SK-N-MC (cell line): ENCODE measurements at regions not wholly inside any gene's neighbourhood (a gene's known extent, or its start where the extent isn't known, plus 50 kb on each side); places are given as distances from the start of the nearest gene placed in this dataset.
"Not testable (repeated sequence)": the region's sequence is repeated elsewhere in the genome, so short reads cannot be mapped to it uniquely, and the experiment has no call there.

ENCODE experiments used
- DNase-seq: peaks from one replicate; pipeline ENCODE4 v3.0.0-alpha.2; 2011; ENCODE audit warnings: low read depth, low spot score
- H3K27ac ChIP-seq: fragments of 200-600 bp; sonication (generic); 2 replicates; pipeline ENCODE4 v1.5.1; 2016; ENCODE audit warnings: mixed run types
- H3K36me3 ChIP-seq: fragments of 200-600 bp; sonication (generic); 2 replicates; pipeline ENCODE4 v1.6.1; 2017; ENCODE audit warnings: antibody characterized with exemption, low read length, mixed read lengths; ENCODE audit not compliant: insufficient read depth
- H3K4me3 ChIP-seq: fragments of 200-600 bp; sonication (generic); 2 replicates; pipeline ENCODE4 v1.5.1; 2016
- H3K9ac ChIP-seq: fragments of 200-600 bp; sonication (generic); 2 replicates; pipeline ENCODE4 v1.8.0; 2017; ENCODE audit warnings: mixed run types, mixed read lengths; ENCODE audit not compliant: insufficient read length
- H3K9me3 ChIP-seq: fragments of 200-600 bp; sonication (generic); 2 replicates; pipeline ENCODE4 v1.6.1; 2017; ENCODE audit warnings: low read depth, mild to moderate bottlenecking, antibody characterized with exemption, low read length, moderate library complexity, mixed read lengths
- EZH2 ChIP-seq: fragments of 200-600 bp; sonication (generic); IDR thresholded peaks from one replicate; pipeline ENCODE4 v1.6.1; 2017; ENCODE audit warnings: antibody characterized with exemption
- FOXP2 ChIP-seq: optimal IDR thresholded peaks from 2 replicates; pipeline ENCODE3; 2011; ENCODE audit warnings: mild to moderate bottlenecking, moderate library complexity; ENCODE audit not compliant: insufficient read depth; ENCODE audit errors: extremely low read length, control extremely low read depth
- POLR2AphosphoS5 ChIP-seq: IDR thresholded peaks from 2 replicates; pipeline ENCODE4 v1.6.1; 2012; ENCODE audit warnings: mild to moderate bottlenecking, low read depth, low read length, borderline replicate concordance

DNA sequence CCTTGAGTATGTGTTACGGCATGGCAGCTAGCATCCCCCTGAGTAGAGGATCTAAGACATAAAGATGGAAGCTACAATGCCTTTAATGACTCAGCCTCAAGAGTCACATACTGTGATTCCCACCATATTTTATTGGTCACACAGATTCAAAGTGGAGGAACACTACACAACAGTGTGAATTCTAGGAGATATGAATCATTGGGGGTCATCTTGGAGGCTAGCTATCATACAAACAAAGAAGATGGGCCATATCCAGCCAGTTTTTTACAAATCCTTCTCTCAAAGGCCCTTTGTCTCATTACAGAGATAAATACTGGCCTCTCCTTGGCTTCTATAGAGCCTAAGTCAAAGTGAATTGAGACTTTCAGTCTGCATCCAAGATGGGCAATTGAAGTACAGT, 177.0 kb downstream of the TBX15 start:
- no peak for TF ChIP-seq POLR2AphosphoS5
- no peak for TF ChIP-seq FOXP2
- no peak for TF ChIP-seq EZH2
- DNase-seq = no peak
- H3K9me3 ChIP-seq = no peaks in the 10 kb centered on the region
- no peak overlapping the region for H3K27ac ChIP-seq
- no peak overlapping the region for H3K4me3 ChIP-seq
- no peak overlapping the region for H3K9ac ChIP-seq
- no peaks in the 10 kb centered on the region for H3K36me3 ChIP-seq

DNA sequence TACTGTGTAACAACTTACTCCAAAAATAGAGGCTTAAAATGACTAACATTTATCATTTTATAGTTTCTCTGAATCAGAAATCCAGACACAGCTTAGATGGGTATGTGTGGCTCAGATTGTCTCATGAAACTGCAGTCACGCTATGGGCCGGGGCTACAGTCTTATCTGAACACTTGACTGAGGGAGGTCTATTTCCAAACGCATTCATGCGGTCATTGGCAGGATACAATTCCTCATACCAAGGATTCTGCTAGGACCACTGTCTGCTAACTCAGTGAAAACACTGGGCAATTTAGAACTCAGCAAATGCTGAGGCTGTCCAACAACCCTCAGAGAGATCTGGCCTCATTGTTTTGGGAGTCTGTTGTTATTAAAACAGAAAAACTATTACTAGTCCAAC, 178.6 kb downstream of the TBX15 start:
- TF ChIP-seq EZH2 = no peak
- TF ChIP-seq POLR2AphosphoS5 = no peak
- no peak for TF ChIP-seq FOXP2
- Histone ChIP-seq H3K9me3 (no peaks in the 10 kb centered on the region), H3K27ac (no peak overlapping the region), H3K4me3 (no peak overlapping the region), H3K36me3 (no peaks in the 10 kb centered on the region), H3K9ac (no peak overlapping the region)
- DNase-seq = no peak

DNA sequence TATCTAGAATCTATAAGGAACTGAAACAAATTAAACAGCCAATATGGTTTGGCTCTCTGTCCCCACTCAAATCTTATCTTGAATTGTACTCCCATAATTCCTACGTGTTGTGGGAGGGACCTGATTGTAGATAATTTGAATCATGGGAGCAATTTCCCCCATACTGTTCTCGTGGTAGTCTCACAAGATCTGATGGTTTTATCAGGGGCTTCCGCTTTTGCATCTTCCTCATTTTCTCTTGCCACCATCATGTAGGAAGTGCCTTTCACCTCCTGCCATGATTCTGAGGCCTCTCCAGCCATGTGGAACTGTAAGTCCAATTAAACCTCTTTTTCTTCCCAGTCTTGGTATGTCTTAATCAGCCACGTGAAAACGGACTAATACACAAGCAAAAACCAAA, 185.0 kb downstream of the TBX15 start:
- H3K4me3 ChIP-seq, H3K9me3 ChIP-seq, H3K9ac ChIP-seq, DNase-seq, H3K36me3 ChIP-seq, H3K27ac ChIP-seq: not testable (repeated sequence)

DNA sequence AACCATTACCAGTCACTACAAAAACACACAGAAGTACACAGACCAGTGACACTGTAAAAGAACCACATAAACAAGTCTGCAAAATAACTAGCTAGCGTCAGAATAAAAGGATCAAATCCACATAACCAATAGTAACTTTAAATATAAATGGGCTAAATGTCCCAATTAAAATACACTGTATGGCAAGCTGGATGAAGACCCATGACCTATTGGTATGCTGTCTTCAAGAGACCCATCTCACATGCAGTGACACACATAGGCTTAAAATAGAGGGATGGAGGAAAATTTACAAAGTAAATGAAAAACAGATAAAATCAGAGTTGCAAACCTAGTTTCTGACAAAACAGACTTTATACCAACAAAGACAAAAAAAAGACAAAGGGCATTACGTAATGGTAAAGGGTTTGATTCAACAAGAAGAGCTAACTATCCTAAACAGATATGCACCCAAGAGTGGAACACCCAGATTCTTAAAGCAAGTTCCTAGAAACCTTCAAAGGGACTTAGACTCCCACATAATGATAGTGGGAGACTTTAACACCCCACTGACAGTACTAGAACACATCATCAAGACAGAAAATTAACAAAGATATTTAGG, 196.9 kb downstream of the TBX15 start:
- Histone ChIP-seq H3K4me3 (no peak overlapping the region), H3K9me3 (no peaks in the 10 kb centered on the region), H3K27ac (no peak overlapping the region), H3K36me3 (no peaks in the 10 kb centered on the region), H3K9ac (no peak overlapping the region)
- DNase-seq = no peak
- no peak for TF ChIP-seq EZH2
- TF ChIP-seq FOXP2 = no peak
- no peak for TF ChIP-seq POLR2AphosphoS5

DNA sequence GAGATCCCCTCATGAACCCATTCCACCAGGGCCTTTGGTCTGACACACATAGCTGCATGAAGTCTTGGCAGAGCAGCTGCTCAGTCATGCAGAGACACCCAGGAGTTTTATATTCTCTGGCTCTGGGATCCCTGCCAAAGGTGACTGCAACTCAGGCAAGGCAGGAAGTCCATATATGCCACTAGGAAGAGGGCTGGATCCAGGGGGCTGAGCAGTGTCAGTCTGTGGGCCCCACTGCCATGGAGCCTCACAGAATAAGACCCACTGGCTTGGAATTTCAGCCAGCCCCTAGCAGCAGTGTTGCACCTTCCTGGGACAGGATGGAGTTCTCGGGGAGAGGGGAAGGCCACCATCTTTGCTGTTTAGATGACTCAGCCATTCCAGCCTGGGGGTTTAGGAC, 199.7 kb downstream of the TBX15 start:
- Histone ChIP-seq H3K36me3 (no peaks in the 10 kb centered on the region), H3K4me3 (no peak overlapping the region), H3K9me3 (no peaks in the 10 kb centered on the region), H3K9ac (no peak overlapping the region), H3K27ac (no peak overlapping the region)
- DNase-seq = no peak
- no peak for TF ChIP-seq EZH2
- TF ChIP-seq FOXP2 = no peak
- TF ChIP-seq POLR2AphosphoS5 = no peak

DNA sequence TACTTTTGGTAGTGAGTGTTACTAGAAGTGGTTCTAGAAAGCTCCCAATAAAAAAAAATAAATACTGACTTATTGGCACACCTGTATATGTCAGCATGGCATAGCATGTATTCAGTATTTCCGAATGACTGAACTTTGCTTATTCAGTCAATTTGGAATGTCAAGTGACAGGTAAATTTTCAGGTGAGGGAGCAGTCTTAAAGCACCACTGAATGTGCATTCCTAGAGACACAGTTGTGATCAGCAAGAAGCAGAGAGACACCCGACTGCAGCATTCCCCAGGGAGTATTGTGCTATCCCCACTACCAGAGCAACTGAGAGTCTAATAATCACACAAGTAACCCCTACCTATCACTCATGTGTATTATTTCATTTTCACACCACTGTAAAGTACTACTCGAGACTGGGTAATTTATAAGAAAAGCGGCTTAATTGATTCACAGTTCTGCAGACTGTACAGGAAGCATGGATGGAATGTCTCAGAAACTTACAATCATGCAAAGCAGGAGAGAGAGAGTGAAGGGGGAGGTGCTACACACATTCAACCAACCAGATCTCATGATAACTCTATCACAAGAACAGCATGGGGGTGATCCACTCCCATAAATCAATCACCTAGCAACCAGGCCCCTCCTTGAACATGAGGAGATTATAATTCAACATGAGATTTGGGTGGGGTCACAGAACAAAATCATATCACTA, 201.5 kb downstream of the TBX15 start:
- Histone ChIP-seq H3K4me3 (no peak overlapping the region), H3K9ac (no peak overlapping the region), H3K36me3 (no peaks in the 10 kb centered on the region), H3K27ac (no peak overlapping the region), H3K9me3 (no peaks in the 10 kb centered on the region)
- no peak for DNase-seq
- TF ChIP-seq POLR2AphosphoS5 (no peak), EZH2 (no peak), FOXP2 (no peak)

DNA sequence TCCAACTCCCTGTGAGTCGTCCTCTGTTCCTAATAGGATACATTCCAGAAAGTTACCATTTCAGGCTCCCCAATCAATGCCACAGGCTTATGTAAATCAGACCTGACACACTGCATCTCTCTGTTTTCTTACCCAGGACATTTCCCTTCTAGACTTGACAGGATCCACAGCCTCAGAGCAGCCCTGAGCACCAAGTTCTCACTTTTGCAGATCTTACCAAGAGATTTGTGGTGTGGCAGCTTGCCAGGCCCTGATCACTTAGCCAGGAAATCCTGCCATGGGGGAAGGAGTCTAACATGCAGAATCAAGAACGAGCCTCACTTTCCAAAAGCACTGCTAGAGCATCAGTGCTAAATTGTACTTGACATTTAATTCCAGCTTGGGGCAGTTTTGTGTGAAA, 202.9 kb downstream of the TBX15 start:
- no peak overlapping the region for H3K27ac ChIP-seq
- no peaks in the 10 kb centered on the region for H3K36me3 ChIP-seq
- peak; percentile 44 for DNase-seq
- TF ChIP-seq EZH2 (no peak), POLR2AphosphoS5 (no peak), FOXP2 (no peak)
- no peaks in the 10 kb centered on the region for H3K9me3 ChIP-seq
- no peak overlapping the region; the same call in 1 of the 2 replicates for H3K4me3 ChIP-seq
- H3K9ac ChIP-seq = no peak overlapping the region

DNA sequence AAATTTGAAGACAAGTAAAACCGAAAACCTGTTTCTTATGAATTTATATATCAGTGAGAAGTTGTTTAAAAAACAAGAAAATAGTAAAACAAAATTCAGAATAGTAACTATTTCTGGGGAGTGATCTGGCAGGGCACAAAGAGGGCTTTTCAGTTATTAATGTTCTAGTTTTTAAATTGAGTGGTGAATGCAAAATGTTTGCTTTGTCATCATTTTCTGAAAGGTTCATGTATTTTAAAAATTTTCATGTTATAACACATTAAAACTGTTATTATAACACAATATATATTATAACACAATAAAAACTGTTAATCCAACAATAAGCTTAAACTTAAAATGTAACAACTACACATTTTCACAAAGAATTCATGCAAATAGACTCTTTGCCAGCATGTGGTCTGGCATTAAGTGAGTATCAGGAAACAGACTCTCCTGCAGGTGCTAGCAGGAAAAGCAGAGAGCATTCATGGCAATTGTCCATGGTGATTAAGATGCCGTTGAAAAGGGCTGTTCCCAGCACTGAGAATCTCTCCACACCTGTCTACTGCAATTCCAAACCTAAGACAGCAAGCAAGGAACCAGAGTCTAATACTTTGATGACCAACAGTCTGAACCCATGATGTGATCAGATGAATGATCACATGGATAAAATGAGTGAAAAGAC, 204.9 kb downstream of the TBX15 start:
- Histone ChIP-seq H3K9ac (no peak overlapping the region), H3K36me3 (no peaks in the 10 kb centered on the region), H3K4me3 (no peak overlapping the region), H3K27ac (no peak overlapping the region), H3K9me3 (no peaks in the 10 kb centered on the region)
- no peak for DNase-seq
- TF ChIP-seq FOXP2 = no peak
- no peak for TF ChIP-seq POLR2AphosphoS5
- no peak for TF ChIP-seq EZH2
